ELR (cell line): ENCODE measurements at regions not wholly inside any gene's neighbourhood (a gene's known extent, or its start where the extent isn't known, plus 50 kb on each side); places are given as distances from the start of the nearest gene placed in this dataset.
"Not testable (repeated sequence)": the region's sequence is repeated elsewhere in the genome, so short reads cannot be mapped to it uniquely, and the experiment has no call there.

Source experiments
- DNase-seq: peaks from one replicate; pipeline ENCODE4 v3.0.0-alpha.2; 2015; ENCODE audit warnings: low read depth

DNA sequence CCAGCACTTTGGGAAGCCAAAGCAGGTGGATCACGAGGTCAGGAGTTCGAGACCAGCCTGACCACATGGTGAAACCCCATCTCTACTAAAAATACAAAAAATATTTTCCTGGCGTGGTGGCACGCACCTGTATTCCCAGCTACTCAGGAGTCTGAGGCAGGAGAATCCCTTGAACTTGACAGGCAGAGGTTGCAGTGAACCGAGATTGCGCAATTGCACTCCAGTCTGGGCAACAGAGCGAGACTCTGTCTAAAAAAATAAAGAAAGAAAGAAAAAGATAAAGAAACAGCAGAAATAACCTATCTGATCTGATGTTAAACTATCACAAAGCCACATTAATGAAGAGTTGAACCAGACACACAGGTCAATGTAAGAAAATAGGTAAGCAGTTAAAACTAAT, 696.2 kb upstream of the SALL3 start:
- not testable (repeated sequence) for DNase-seq

DNA sequence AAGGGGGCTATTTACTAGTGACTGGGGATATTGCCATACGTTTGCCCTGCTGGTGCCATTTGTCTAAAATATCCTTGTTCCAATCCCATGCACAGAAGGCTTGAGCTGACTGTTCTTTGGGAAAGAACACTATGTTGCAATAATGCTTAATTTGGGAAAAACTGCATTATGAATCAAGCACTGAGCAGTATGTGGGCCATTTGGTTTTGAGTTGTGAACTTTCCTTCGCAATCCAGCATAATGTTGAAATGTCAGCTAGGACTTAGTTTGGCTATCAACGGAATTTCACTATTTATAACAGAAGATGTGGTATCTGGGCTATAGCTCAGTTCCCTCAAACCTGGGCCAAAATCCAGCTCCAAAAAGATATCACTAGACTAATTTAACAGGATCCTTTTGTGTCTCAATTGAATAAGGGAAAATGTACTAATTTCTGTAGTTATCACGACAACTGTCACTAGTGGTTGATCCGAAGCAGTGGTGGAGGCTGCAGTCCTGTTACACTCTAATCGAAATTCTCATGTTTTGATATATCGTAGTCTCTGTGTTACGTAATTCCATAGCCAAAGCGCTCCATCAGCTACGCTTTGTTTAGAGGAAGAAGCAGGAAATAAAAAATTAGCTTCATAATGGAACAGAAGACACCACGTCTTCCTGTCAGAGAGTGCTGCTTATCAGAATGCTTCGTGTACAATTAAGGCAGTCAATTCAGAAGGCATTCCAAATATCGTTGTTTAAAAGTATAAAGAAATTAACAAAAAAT, 686.8 kb upstream of the SALL3 start:
- no peak for DNase-seq

DNA sequence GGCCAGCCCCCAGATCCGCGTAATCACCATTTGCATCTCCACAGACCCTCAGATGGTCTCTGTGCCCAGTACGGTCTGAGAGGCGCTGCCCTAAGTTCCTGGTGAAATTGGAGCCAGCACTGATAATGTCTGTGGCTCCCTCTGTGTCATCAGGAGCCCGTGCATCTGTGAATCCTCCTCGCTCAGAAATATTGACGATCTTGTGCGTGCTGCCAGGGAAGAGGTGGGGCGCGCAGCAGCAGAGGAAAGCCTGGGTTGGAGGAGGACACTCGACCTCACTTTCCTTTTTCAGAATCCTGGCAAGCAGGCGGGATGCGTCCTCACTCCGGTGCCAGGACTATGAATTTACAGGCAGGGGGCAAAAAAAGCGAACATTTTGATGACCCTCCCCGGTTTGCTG, 686.1 kb upstream of the SALL3 start:
- no peak for DNase-seq

DNA sequence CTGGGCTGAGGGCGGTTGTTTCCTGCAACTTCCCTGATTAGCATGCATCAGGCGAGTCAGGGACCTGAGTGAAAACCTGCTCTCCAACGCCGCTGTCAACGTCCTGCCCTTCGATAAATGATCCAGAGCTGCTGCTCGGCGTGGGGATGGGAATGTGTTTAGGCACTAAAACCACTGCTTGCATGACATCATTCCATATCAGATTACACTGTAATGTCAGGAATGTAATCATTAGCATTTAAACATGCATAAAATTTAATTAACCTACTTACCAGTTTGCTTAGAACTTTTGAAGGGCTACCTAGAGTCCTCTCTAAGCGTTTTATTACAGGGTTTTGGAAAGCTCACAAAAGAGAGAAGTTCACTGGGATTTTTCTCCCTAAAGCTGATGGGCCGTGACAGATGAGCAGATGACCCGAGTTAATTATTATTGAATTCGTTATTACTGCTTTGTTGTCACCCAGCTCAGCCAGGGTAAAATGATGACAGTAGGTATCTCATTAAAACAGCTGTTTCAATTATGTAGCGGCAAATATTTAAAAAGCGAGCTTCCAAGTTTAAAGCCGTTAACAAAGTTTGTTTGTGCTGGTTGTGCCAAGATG, 685.6 kb upstream of the SALL3 start:
- no peak for DNase-seq

DNA sequence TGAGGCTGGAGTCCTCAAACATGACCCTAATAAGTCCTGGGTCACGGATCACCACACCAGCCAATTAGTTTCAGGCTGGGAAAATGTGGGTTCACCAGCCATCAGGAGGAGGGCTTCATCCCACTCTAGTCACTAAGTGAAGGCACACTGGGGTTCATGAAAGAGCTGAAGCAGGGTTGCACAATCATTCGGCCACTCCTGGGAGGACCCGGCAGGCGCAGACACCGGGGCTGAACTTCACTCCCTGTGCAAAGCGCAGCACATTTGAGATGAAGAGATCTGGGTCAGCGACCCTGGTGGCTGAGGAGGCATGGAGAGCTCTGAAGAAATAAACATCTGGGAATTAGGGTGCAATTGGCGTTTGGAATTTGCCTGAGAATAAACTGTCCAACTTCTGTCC, 684.4 kb upstream of the SALL3 start:
- DNase-seq: no peak

DNA sequence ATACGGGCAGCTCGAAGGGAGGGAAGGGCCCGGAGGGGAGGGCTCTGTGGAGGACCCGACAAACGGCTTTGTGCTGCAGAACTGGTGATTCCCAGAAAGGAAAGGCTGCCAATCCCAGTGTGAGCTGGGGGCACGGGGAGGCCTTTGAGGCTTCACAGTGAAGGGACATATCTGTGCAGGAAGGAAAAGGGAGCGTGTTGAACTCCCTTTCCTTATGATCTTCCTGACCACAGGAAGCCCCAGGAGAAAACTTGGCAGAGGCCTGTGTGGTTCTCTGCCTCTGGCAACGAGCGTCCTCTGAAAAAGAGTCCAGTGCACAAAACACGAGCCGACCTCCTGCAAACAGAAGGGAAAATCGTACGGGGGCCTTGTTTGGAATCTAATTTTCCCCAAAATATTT, 683.5 kb upstream of the SALL3 start:
- no peak for DNase-seq

DNA sequence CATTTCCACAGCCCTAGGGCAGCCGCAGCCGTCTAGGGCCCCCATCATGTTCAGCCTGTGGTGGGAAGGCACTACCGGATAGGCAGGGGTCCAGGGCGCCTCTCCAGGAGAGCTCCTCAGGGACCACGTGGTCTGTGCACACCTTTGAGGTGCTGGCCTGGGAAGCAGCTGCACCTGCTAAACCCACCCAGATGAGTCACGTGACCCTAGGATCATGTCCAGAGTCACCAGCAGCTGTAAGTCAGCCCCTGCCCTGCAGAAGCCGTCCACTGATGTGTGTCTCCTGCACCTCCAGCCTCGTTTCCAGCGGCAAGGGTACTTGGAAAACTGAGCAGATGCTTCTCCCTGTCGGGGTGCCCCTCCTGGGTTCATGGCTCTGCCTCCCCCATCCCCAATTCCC, 682.6 kb upstream of the SALL3 start:
- DNase-seq: no peak

DNA sequence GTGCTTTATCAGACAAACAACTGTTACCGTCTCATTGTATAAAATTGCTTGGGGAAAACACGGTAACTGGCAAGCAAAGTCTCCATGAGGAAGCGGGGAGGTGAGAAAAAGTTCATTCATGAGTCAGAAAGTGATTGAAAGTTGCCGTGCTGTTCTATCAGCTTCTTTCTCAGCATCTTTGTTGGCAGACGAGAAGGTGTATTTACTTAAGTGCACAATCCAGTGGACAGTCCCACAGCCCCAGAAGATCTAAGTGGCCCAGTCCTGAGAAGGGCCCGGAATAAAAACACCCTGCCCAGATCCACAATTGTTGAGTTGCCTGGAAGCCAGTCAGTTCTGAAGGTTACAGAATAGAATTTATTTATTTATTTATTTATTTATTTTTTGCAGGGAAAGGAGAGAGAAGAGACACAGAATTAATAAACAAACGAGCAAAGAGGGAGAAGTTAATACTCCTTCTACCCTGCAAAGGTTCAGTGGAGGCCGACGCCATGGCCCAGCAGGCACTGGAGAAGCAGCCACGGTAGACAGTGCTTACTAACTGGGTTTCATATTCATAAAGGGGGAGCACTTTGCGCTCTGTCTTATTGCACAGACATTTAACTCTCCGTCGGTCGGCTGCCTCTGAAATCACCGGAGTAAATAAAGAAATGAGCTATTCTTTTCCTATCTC, 676.0 kb upstream of the SALL3 start:
- DNase-seq: no peak

DNA sequence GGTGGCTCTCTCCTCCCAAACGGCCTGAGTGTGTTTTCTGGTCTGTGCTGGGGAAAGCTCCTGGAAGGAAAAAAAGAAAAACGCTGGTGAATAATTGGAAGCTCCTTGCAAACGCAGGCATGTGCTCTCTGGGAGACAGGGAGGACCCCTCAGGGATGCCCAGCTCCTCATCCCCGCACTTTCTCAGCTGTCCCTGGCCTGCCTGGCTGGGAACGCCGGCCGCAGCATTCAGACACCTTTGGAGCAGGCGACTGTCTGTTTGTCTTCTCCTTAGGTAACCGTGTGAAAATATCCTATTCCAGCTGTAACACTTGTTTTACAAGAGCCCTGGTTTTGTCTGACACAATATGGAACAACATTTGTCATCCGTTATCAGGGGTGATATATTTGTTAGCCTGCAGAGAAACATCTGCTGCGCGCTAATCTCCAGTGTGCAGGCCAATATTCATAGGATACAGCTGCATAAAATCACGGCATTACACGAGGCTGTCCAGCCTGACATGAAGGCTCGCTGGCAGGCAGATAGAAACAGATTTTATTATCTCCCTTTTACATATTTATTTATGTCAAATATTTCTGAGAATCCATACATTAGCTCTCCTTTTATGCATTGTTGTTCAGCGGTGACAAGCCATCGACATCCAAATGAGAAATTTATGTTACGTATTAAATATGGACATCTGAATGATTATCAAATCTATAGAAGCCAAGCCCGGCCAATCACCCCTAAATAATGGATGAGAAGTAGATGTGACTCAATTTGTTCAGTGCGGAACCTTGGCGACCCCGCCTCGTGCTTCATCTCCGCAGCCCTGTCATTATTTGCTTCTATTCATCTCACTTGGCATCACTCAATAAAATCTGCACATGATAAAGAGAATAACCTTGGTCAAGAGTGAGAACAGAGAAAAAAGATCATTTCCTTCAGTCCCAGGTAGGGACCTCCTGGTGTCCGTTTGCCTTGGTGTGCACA, 675.1 kb upstream of the SALL3 start:
- DNase-seq: no peak

DNA sequence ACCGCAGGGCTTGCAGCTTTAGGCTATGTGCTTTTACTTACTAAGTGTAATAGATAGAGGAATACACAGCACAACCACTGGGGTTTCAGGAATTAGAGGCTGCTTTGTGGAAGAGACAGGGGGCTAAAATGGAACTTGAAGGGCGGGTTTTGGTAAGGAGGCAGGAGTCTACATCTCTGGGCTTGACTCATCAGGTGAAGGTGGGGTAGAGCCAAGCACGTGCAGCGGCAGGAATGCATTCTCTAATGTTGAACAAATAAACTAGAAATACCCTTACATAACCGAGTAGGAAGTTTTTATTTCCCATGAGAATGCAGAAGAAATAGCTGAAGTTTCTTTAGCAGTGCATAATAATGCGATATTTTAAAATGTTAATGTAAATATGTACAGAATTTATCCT, 673.8 kb upstream of the SALL3 start:
- DNase-seq: no peak

DNA sequence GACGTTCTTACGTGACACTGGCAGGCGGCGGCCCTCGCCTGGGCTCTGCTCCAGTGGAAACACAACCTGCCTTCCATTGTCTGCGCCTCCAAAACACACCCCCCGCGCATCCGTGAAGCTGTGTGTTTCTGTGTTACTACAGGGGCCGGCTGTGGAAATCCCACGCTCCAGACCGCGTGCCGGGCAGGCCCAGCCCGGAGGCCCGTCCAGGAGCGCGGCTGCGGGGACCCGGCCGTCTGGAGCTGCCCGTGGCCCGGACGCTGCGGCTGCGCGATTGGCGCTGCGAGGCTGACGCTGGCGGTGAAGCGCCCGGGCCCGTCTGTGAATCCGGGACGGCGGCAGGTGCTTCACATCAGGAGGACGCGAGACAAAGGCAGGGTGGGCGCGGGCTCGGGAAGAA, 670.3 kb upstream of the SALL3 start:
- DNase-seq: no peak

DNA sequence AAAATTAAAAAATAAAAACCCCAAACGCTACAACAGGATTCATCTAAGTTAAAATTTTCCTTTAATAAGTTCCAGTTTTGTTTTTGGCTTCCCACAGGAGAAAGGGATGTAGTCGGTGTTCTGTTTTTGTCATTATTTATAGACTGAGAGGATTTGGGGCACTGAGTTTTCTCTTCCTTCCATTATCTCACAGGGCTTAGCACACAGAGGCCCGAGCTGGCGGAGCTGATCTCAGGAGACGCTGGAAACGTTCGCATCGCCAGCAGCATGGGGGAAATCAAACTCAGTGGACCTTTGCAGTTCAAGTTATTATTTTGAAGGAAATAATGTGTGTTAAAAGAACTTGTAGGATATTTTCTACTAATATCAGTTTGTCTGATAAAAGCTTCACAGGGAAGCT, 669.7 kb upstream of the SALL3 start:
- no peak for DNase-seq

DNA sequence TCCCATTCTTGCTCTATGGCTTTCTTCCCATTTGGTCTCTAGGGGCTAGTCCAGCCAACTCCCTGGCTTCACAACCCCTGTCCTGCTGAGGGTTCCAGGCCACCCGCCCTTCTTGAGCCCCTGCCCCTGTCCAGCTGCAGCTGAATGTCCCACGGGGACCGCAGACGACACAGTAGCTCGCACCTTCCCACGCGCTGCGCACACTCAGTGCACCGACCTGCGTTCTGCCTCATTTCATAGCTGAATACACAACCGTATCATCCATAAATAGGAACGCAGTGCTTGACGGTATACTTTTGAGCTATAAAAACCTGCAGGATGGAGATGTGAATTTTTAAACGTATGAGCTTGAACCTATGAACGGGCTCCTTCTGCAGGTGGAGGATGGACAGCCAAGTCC, 660.4 kb upstream of the SALL3 start:
- no peak for DNase-seq

DNA sequence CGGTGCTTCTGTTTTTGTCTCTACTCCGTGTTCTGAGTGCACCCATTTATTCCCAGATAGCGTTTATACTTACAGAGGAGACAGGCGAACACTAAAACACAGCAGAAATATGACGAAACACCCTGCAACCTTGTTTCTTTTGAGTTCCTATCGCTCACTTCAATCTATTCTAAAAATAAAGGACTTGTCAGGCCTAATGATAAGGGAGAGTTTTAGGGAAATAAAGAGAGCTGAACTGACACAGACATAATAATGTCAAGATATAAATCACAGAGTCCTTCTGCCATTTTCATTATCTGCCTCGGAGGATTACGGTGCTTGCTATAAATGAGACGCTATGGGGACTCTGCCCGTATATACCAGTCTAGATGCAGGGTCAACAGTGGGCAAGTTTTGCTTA, 659.7 kb upstream of the SALL3 start:
- DNase-seq: no peak

DNA sequence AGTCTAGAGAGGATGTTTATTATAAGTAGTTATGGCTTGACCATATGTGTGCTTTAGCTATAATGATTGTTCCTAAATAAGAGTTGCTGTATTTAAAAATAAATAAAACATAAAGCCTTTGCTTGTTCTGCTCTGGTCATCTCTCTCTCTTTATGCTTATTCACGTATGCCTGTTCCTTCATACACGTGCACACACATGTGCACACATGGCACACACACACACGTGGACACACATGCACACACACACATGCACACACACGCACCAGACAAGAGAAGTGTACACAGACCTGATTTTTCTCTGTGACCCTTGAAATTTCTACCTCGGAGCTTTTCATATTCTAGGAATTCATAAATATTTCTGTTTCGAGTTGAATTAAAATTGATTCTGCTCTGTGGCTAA, 658.2 kb upstream of the SALL3 start:
- no peak for DNase-seq

DNA sequence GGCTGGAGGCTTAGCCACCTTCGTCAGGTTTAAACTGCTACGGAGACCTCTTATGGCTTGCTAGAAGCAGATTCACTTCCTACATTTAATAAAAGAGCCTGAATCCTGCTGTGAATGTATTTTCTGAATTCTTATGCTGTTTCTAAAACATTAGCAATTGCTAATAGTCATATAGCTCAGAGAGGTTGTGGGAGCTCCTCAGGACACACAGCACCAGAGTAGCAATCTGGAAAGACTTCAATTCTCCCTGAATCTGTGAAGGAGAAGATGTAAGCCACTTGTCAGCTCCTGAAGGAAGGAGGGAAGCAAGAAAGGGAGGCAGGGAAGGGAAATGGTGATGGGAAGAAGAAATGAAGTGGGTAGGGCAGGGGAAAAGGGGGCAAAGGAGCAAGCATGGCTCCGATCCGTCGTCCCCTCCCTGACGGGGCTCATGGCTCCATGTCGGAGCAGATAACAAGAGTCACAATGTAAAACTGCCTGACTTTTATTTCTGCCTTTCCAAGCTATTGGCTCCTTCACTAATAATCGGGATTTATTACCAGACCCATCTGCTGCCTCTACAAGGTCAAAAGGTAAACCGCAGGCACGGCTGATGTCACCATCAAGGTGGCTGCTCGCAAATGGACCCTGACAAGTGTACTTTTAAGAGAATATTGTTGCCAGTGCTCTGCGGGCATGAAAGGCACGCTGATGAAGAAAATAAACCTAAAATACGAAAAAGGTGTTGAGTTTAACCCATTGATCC, 656.0 kb upstream of the SALL3 start:
- no peak for DNase-seq

DNA sequence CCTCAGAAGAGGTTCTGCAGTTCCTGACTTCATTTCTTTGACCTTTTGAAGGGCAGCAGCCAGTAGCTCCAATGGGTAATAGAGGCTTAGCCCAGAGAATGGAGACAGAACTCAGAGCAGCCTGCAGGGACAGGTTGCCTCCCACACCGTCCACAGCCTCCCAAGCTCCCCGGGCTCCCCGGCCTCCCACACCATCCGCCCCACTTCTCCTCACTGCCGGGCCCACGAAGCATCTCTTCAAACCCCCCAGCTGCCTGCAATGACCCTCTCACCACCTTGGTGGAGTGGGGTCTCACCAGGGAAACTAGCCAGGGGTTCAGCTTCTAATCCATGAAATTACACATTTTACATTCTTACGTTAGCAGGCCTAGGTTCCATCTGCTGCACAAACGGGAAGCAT, 652.0 kb upstream of the SALL3 start:
- DNase-seq: no peak

DNA sequence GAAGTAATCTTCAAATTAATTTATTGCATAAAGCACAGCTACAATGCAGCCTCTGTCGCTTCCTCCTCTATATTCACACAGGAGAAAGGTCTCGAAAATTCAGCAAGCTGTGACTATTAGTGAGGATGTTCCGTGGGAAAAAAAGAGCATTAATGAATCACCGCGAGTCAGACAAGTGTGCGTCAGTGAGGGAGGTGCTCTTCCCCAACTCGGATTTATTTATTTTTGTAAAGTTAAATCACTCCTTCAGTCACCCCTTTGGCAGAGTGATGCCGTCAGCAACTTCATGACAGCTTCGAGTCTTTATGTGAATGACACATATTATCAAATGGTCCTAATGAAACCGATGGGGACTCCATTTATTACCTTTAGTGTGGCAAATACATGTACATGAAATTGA, 648.9 kb upstream of the SALL3 start:
- peak; percentile 1 for DNase-seq

DNA sequence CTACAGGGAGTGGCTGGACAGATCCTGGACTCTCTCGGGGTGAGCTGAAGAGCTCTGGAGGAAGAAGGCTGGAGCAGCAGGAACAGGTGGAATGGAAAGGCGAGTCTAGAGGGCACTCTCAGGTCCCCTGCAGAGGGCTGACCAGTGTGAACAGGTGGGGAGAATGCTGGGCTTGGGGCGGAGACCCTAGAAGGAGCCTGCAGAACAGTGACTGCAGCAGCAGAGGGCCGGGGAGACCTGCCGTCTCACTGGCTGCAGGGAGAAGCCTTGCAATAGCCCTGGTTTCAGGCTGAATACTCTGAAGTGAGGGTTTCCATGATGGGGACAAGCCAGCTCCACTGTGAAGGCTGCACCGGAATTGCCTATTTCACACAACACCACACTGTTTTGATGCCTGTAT, 626.7 kb upstream of the SALL3 start:
- no peak for DNase-seq

DNA sequence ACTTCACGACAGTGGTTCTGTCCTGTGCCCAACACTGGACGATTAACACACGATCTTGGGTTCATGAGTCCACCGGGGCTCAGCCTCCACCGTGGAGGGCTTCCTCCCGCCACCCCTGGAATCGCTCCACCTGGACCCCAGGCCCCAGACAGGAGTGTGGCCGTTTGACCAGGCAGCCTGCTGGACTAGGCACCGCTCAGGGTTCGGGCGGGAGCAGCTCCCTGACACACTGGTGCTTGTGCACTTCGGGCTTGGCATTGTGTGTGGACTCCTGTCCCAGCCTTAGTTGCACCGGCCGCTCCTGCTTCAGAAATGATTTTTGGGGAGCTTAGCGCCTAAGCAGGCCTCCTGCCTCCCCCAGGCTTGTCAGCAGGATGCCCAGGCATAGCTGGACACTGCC, 617.4 kb upstream of the SALL3 start:
- no peak for DNase-seq

DNA sequence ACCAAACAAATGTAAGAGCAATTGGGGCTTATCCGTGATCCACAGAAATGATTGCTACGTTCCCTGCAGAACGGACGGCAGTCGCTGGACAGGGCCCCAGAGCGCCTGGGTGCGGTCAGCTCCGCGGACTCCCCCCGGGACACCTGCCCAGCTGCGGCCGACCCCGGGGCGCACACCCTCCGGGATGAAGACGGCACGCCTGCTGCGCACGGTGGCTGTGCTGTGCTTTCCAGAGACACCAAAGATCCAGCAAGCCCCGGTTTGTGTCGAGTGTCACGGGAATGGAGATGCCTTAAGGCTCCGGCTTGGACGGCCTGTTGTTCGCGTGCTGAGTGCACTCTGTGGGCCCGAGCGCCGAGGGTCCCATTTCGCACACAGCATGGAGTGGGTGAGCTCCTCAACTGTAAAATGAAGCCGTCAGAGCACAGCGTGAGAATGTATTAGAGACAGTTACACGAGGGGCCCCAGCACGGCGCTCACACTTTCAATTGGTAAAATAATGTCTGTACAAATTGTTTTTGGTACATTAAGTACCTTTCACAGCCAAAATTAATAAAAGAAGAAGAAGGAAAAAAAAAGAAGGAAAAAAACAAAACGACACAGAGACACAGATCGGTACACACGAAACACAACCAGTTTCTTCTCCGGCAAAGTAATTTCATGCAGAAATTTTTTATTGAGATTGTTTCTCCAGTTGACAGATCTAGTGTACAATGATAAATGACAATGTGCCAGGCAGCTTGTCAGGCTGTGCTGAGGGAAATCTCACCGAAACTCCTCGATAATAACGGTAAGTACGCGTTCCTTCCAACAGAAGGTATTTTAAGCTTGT, 615.8 kb upstream of the SALL3 start:
- DNase-seq: no peak
